Thymus (tissue), 11 donors: ENCODE measurements at regions not wholly inside any gene's neighbourhood (a gene's known extent, or its start where the extent isn't known, plus 50 kb on each side); places are given as distances from the start of the nearest gene placed in this dataset.

Experiments used
- DNase-seq, 9 donors: peaks; one replicate each; pipeline ENCODE4 v3.0.0-alpha.2; 2013; ENCODE audit warnings: low spot score in 9 of 9, low read depth in 6 of 9, missing footprints in 1 of 9
- H3K27ac ChIP-seq, 2 donors: one replicate each; pipeline ENCODE4 v1.5.1; 2013; ENCODE audit warnings: control low read depth in 1 of 2, low read depth in 1 of 2, low read length in 1 of 2, mild to moderate bottlenecking in 1 of 2, moderate library complexity in 1 of 2
- H3K27me3 ChIP-seq, 2 donors: one replicate each; pipeline ENCODE4 v1.5.1; 2013; ENCODE audit warnings: low read length in 1 of 2; ENCODE audit not compliant: control insufficient read depth in 2 of 2, insufficient read depth in 1 of 2
- H3K36me3 ChIP-seq, 2 donors: one replicate each; pipeline ENCODE4 v1.5.1; 2013; ENCODE audit warnings: low read length in 1 of 2, mild to moderate bottlenecking in 1 of 2, moderate library complexity in 1 of 2; ENCODE audit not compliant: control insufficient read depth in 2 of 2, insufficient read depth in 2 of 2
- H3K4me1 ChIP-seq, 2 donors: one replicate each; pipeline ENCODE4 v1.5.1; 2013; ENCODE audit warnings: low read length in 2 of 2; ENCODE audit not compliant: control insufficient read depth in 2 of 2, insufficient read depth in 2 of 2
- H3K4me3 ChIP-seq, 2 donors: one replicate each; pipeline ENCODE4 v1.5.1; 2013; ENCODE audit warnings: low read length in 2 of 2, control low read depth in 1 of 2, mild to moderate bottlenecking in 1 of 2
- H3K9me3 ChIP-seq, 2 donors: one replicate each; pipeline ENCODE4 v1.5.1; 2013; ENCODE audit warnings: low read length in 1 of 2, mild to moderate bottlenecking in 1 of 2; ENCODE audit not compliant: control insufficient read depth in 2 of 2, insufficient read depth in 1 of 2
- WGBS: extraction: QIAGEN DNeasy Blood & Tissue Kit; methylation state at CpG from one replicate; pipeline ENCODE4 v1.1.7; 2013; 5-methylcytosine and 5-hydroxymethylcytosine counted together
- donor health status: healthy.

- H3K27ac ChIP-seq, result no peak overlapping the region
- DNase-seq, result no peak
- 95% methylated on average over 4 of the region's 4 CpGs for WGBS
- H3K4me1 ChIP-seq, result peaks cover 0 to 15% of the 10 kb centered on the region in 2 donors
- H3K36me3 ChIP-seq, result no peaks in the 10 kb centered on the region
- no peaks in the 10 kb centered on the region for H3K27me3 ChIP-seq
- no peak overlapping the region for H3K4me3 ChIP-seq
- no peaks in the 10 kb centered on the region for H3K9me3 ChIP-seq
Observed at GRCh38 chr6:14946753-14947152, 299.1 kb upstream of the JARID2 start.

- no peak overlapping the region for H3K4me3 ChIP-seq
- H3K27ac ChIP-seq, result no peak overlapping the region
- 96% methylated on average over 7 of the region's 7 CpGs for WGBS
- no peaks in the 10 kb centered on the region for H3K9me3 ChIP-seq
- H3K36me3 ChIP-seq, result no peaks in the 10 kb centered on the region
- H3K27me3 ChIP-seq, result no peaks in the 10 kb centered on the region
- peaks cover 0 to 15% of the 10 kb centered on the region in 2 donors for H3K4me1 ChIP-seq
- no peak for DNase-seq
Observed at GRCh38 chr6:14948586-14949245, 297.2 kb upstream of the JARID2 start.

GRCh38 chr6:14950103-14950969 lies 295.5 kb upstream of the JARID2 start:
- Histone ChIP-seq H3K36me3 (no peaks in the 10 kb centered on the region), H3K4me1 (peaks cover 0 to 5% of the 10 kb centered on the region in 2 donors), H3K27ac (no peak overlapping the region), H3K27me3 (no peaks in the 10 kb centered on the region), H3K4me3 (no peak overlapping the region), H3K9me3 (no peaks in the 10 kb centered on the region)
- no peak for DNase-seq
- 95% methylated on average over 4 of the region's 4 CpGs for WGBS

- no peaks in the 10 kb centered on the region for H3K27me3 ChIP-seq
- DNase-seq, result no peak
- H3K4me1 ChIP-seq, result no peaks in the 10 kb centered on the region
- H3K9me3 ChIP-seq, result no peaks in the 10 kb centered on the region
- no peak overlapping the region for H3K27ac ChIP-seq
- no peak overlapping the region for H3K4me3 ChIP-seq
- WGBS, result 71% methylated on average over 2 of the region's 2 CpGs
- no peaks in the 10 kb centered on the region for H3K36me3 ChIP-seq
Observed at GRCh38 chr6:14950970-14951276, 294.9 kb upstream of the JARID2 start.

GRCh38 chr6:14951704-14952103 lies 294.2 kb upstream of the JARID2 start:
- no peak overlapping the region for H3K27ac ChIP-seq
- H3K4me1 ChIP-seq, result no peaks in the 10 kb centered on the region
- no peaks in the 10 kb centered on the region for H3K36me3 ChIP-seq
- no peak overlapping the region for H3K4me3 ChIP-seq
- no peak for DNase-seq
- H3K27me3 ChIP-seq, result no peaks in the 10 kb centered on the region
- H3K9me3 ChIP-seq, result no peaks in the 10 kb centered on the region
- 77% methylated on average over 1 of the region's 1 CpG for WGBS

- H3K9me3 ChIP-seq, result no peaks in the 10 kb centered on the region
- DNase-seq, result no peak
- no peaks in the 10 kb centered on the region for H3K27me3 ChIP-seq
- WGBS, result 93% methylated on average over 6 of the region's 6 CpGs
- no peak overlapping the region for H3K4me3 ChIP-seq
- H3K27ac ChIP-seq, result no peak overlapping the region
- H3K4me1 ChIP-seq, result no peaks in the 10 kb centered on the region
- no peaks in the 10 kb centered on the region for H3K36me3 ChIP-seq
Observed at GRCh38 chr6:14953836-14954235, 292.0 kb upstream of the JARID2 start.

GRCh38 chr6:14957355-14958059 lies 288.4 kb upstream of the JARID2 start:
- H3K4me3 ChIP-seq, result no peak overlapping the region
- no peaks in the 10 kb centered on the region for H3K9me3 ChIP-seq
- H3K27ac ChIP-seq, result no peak overlapping the region
- DNase-seq, result no peak
- no peaks in the 10 kb centered on the region for H3K27me3 ChIP-seq
- H3K4me1 ChIP-seq, result no peaks in the 10 kb centered on the region
- no peaks in the 10 kb centered on the region for H3K36me3 ChIP-seq
- 98% methylated on average over 7 of the region's 7 CpGs for WGBS

GRCh38 chr6:14959324-14959885 lies 286.5 kb upstream of the JARID2 start:
- no peak for DNase-seq
- Histone ChIP-seq H3K9me3 (no peaks in the 10 kb centered on the region), H3K4me3 (no peak overlapping the region), H3K36me3 (no peaks in the 10 kb centered on the region), H3K27ac (no peak overlapping the region), H3K27me3 (no peaks in the 10 kb centered on the region), H3K4me1 (no peaks in the 10 kb centered on the region)
- WGBS, result 97% methylated on average over 6 of the region's 6 CpGs
